ENCODE measurements at regions not wholly inside any gene's neighbourhood (a gene's known extent, or its start where the extent isn't known, plus 50 kb on each side); places are given as distances from the start of the nearest gene placed in this dataset.
"Not testable (repeated sequence)": the region's sequence is repeated elsewhere in the genome, so short reads cannot be mapped to it uniquely, and the experiment has no call there.

DNA sequence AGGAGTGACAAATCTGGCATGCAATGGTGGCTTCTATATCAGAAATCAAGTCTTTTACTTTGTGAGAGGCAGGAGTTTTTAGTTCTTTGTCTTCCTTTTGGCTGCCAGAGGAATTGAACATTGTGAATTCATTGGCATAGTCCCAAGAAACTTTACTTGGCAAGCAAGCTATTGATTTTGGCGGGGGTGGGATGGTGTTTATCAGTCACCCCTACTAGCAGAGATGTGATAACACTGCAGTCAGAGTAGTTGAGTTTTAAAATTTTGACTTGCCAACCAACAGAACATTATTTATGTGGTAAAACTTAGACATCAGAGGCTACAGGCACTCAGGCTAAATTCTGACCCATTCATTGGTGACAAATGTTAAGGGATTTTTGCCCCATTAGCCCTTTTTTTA is 129.2 kb downstream of the FAM72B start:
- not testable (repeated sequence) for DNase-seq

DNA sequence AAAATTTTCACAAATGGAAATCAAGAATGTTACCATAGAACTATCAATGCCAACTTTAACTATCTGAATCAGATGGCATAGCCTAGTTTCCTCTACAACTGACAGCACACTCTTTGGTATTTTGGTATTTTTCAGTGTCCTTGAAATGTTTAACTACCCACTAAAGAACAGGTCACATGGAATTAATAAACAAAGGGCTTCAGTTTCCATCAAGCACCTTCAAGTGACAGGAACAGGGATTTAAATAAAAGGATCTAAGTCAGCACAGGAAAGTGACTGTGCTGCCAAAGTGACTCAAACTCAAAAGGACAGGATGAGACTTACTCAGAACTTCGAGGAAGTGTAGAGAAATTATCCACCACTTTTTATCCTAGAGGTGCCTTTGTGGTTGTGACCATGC is 117.2 kb downstream of the FAM72B start:
- DNase-seq: not testable (repeated sequence)

DNA sequence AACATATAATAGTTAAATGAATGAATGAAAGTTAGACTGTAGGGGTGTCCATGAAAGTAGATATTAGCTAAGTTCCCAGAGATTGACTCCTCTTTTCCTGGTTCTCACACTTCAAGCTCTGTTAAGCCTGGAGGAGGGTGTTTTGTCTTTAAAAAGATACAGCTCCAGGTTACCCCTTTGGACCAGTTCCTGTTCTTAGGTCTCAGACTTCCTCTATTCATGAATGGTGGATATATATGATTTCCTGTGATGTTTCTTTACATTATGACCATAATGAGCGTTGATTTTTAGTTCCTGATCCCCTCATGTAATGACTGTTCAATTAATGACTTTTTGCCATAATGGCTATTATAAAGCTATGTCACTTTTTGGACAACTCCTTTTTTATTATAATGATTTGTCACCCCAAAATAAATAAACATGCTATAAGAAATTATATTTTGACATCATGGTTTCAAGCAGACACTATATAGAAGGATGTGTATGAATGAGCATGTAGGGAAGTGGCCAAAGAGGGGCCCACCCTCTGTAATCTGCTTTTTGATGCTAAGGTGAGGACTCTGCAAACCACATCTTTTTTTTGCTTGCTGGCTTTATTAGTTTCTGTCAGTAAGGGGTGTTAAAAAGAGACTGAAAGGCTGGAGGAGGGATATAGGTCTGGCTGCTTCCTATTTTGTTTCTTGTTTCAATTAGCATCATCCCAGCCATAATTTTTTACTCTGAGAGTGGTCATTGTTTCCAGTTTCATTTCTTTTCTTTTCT is 115.2 kb downstream of the FAM72B start:
- DNase-seq: not testable (repeated sequence)

DNA sequence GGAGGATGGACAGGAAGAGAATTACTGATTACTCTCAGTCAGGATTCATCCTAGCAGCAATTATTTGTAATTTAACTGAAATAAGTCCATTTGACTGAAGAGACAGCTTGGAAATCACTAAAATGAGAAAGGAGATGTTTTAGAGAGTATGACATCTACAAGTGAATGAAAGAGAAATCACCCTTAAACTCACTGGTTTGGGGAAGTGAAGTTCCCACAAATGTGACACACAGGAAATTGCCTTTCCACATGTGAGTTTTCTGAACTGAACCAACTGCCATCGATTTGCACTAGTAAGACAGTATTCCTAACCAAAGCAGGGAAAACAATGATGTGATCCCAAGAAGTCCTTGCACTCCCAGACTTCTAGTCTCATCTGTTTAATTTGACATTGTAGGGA is 110.3 kb downstream of the FAM72B start:
- not testable (repeated sequence) for DNase-seq

DNA sequence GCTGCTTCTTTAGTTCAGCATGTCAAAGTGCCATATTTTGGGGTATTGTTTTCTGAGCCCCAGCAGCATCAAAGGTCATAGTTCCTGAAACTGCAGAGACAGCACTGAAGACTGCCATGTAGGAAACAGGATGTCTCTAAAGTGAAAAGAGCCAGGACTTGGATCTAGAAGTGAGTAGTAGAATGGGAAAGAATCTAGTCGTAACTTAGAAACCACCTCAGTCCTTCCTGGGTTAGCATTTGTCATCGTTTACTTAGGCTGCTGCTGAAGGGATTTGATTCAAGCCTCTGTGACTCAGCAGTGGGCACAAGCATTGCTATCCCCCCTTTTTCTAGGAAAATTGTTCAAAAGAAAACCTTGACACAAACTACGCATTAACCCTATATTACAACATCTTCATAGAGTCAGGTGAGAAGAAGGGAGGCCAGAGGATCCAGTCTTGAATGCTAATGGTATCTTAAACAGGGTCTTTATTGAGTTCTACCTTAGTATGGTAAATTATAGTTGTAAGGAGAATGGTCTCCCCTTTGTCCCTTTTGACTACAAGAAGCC is 108.8 kb downstream of the FAM72B start:
- DNase-seq: not testable (repeated sequence)

DNA sequence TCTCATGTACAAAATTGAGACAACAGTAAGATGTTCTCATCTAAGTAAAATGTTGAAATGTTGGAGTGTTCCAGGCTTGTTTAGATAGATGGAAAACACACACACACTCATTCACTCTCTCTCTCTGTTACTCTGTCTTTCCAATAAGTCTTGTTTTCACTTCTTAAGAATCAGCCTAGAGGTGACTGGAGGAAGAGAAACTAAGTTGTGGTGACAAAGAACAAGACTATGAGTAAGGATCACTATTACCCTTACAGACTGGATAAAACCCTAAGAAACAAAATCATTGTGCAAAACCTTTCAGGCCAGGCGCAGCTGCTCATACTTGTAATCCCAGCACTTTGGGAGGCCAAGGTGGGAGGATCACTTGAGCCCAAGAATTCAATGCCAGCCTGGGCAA is 107.5 kb downstream of the FAM72B start:
- not testable (repeated sequence) for DNase-seq

DNA sequence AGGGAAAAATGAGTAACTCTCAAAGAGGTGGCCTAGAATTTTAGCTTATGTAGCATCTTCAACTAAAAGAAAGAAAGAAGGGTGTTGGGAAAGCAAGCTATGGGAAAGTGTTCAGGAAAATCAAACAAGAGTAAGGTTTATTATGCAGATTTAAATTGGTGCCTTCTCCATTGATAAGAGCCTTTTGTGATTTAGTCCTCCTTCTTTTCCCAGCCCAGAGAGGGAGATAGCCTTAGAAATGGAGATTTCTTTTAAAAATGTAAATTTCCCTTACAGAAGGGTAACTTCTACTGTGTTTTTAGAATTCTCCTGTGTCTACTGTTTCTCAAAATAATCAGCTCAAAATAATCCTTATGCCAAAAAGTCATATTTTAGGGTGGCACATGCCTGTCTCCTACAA is 104.5 kb downstream of the FAM72B start:
- DNase-seq: not testable (repeated sequence)

DNA sequence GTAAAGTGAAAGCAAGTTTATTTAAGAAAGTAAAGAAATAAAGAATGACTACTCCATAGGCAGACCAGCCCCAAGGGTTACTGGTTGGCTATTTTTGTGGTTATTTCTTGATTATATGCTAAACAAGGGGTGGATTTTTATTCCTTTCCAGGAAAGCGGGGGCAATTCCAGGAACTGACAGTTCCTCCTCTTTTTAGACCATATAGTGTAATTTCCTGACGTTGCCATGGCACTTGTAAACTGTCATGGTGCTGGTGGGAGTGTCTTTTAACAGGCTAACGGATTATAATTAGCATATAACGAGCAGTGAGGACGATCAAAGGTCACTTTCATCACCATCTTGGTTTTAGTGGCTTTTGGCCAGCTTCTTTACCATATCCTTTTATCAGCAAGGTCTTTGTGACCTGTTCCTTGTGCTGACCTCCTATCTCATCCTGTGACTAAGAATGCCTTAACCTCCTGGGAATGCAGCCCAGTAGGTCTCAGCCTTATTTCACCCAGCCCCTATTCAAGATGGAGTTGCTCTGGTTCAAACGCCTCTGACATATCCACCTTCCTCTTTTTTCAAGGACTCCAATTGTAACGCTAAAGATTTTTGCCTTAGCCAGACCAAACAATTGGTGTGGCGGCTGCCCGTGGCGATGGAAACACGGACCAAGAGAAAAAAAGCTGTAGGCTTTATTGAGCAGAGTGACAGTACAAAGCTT is 103.8 kb downstream of the FAM72B start:
- DNase-seq: not testable (repeated sequence)

DNA sequence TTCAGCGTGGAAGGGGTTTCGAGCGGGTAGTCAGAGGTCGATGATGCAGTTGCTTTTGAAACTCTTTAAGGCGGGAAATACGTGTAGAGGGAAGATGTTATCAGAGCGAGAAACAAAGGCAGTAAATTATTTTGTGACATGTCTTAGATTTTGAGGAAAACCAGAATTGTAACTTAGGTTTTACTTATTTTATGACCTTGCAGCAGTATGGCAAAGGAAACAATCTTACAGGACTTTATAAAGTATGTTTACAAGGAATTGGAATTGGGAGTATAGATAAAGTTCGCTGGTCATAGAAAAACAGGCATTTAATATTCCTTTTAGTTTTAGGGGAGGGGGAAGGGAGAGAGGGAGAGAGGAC is 103.3 kb downstream of the FAM72B start:
- DNase-seq: not testable (repeated sequence)

DNA sequence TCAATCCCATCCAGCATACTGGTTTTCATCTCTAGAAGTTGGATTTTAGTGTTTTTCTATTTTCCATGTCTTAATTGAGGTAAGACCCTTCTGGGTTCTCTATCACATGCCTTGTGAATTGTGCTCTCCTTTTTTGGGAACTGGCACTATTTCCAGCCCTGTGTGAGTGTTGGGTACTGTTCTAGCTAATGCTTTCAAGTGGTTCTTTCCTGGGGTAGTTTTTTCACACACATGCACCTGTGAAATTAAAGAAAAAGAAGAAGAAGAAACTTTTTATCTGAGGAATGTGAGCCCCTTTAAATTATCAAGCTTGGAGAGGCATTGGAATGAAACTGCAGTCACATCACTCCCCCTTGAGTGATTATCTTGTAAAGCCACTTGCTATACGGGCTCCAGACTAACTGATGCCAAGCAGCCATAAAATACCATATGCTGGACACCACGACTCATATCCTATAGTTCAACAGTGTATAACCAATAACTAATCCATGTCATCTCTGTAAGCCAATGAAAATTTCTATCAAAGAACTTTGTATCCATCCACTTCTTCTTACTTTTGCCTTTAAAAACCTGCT is 102.4 kb downstream of the FAM72B start:
- not testable (repeated sequence) for DNase-seq

DNA sequence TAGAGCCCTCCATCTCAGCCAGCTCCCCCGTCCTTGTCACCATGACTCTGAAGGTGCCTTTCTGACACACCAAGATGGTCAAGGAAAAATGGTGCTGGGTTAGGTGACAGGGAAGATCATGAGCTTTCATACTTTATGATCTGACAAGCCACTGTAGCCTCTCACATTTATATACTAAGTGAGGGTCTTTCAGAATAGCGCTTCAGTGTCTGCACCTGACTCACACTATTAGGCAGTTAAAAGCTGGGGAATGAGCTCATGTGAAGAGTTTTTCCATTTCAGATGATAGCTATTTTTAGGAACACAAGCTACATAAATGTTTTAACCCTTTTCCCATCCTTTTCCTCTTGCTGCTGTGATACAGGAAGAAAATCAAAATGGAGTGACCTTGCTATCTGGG is 101.1 kb downstream of the FAM72B start:
- DNase-seq: not testable (repeated sequence)

DNA sequence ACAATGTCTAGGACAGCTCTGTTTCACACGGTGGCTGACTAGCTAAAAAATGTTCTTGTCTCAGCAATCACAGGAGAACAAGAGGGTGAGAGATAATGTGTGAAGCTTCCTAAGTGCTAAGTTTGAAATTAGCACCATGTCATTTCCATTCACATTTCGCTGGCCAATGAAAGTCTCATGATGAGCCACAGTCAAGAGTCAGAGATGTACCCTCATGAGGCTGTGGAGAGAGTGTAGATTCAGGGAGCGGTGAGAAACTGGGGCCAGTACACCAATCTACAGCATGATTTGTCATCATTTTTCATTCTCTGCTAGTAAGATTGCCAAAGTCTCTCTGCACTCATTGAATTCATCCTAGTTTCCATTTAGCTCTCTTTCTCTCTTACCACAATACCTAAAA is 97.9 kb downstream of the FAM72B start:
- not testable (repeated sequence) for DNase-seq

DNA sequence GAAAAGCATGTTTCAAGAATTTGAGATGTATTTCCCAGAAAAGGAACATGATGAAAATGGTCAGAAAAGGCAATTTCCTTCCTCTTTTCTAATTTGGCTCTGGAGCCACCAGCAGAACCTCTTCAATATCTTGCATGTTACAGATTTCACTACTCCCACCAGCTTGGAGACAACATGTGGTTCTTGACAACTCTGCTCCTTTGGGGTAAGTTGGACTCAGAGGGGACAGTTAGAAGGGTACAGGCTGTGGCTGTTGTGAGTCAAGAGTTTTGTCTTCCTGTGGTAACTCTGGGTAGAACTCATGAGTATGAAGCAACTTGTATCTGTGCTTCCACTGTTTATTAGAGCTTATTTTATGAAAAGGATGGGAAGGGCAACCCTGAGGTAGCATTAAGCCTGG is 96.9 kb downstream of the FAM72B start:
- not testable (repeated sequence) for DNase-seq

DNA sequence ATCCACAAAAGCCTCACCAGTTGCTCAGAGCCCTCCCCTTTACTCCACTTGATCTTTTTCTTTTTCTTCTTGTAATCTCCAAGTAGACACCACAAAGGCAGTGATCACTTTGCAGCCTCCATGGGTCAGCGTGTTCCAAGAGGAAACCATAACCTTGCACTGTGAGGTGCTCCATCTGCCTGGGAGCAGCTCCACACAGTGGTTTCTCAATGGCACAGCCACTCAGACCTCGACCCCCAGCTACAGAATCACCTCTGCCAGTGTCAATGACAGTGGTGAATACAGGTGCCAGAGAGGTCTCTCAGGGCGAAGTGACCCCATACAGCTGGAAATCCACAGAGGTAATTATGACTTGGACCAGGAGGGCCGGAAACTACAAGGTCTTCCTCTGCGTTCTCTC is 95.6 kb downstream of the FAM72B start:
- not testable (repeated sequence) for DNase-seq

DNA sequence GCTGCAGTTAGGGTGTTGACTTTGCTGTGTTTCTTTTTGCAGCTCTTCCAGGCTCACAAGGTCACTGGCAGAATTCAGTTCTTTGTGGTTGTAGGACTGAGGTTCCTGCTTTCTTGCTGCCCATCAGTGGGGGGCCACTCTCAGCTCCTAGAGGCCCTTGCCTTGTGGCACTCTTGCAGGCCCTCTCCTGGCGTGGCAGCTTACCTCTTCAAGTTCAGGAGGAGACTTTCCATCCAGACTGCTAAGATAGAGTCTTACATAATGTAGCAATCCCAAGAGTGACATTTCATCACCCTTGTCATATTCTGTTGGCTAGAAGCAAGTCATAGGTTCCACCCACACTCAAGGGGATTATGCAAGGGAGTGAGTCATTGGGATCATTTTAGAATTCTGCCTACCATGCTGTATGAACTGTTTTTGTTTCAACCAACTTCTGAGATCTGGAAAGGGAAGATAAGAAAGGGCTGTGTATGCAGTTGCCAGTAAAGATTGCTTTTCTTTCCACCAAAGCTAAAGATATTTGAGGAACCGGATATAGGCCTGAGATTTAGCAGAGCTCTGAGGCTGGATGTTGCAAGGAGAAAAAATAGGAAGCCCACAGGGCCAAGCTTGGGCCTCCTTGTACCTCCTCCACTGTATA is 91.7 kb downstream of the FAM72B start:
- peak; percentile 43 for DNase-seq

DNA sequence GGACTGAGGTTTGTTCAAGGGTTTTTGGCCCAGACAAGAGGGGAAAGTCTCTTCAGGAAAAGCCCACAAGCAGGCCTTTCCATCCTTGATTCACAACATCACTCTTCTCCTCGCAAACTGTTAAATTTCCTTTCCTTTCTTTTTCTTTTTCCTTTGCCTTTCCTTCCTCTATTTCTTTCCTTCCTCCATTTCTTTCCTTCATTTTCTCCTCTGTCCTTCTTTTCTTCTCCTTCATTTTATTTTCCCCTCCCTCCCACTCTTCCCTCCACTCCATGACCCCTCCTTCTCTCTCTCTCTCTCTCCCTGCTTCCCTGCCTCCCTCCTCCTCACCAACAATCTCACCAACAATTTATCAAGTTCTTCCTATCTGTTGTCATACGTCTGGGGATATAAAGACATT is 89.1 kb downstream of the FAM72B start:
- not testable (repeated sequence) for DNase-seq

DNA sequence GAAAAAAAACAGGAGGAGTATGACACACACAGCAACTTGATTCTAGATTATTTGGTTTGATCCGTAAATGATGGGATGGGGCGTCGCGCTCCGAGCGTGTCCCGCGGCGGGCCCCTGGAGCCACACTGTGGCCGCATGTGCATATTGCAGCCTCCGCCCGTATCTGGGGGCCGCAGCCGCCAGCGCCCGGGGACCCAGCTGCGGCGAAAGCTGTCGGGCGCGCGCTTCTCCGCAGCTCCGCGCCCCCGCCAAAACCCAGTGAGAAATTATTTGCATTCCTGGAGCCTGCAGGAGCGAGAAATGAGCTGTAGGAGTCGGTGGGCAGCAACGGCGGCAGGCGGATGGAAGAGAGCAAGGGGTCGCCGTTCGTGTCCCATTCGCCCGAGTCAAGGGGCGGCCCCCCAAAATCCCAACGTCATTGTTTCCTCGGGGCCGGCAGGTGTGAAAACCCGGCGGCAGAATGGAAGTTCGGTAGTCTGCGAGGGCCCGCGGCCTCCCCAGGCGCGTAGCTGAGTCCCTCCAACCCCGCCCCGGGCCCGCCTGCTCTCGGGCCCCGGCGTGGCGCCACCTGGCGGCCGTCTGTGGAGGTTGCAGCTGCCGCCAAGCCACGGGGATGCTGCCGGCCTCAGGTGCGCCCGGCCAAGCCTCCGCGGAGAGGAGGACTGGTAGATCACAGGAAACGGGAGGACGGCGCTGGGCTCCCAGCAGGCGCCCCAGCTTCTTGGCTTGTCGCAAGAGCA is 86.8 kb downstream of the FAM72B start:
- DNase-seq: peak; percentile 55

DNA sequence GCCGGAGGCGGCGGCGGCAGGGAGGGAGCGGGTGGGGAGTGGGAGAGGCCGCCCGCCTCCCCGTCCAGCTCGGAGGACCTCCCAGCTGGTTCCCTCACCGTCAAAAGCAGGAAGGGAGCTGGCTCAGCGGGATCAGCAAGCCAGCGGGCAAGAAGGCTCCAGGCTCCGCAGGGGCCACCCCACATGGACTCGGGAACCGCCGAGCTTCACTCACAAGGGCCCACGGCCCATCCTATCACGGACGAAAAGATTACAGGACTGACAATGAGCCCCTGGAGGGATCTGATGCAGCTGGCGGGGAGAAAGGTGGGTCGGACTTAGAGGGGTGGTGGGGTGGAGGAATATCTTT is 86.3 kb downstream of the FAM72B start:
- DNase-seq: not testable (repeated sequence)

DNA sequence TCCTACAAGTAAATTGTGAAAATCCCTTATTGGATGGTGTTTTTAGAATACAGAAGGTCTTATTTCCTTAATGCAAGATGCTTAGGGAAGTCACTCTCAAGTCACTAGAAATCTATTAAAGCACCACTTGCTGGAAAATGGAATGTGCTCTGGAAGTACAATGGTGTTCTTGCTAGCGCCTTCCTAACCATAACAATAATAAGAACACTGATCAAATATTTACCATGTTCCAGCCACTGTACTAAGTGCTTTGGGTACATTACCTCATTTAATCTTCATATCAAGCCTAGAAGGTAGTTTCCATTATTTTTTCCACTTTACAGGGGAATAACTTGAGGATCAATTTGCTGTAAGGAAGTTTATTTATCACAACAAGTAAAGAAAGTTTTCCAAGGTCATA is 75.1 kb downstream of the FAM72B start:
- not testable (repeated sequence) for DNase-seq

DNA sequence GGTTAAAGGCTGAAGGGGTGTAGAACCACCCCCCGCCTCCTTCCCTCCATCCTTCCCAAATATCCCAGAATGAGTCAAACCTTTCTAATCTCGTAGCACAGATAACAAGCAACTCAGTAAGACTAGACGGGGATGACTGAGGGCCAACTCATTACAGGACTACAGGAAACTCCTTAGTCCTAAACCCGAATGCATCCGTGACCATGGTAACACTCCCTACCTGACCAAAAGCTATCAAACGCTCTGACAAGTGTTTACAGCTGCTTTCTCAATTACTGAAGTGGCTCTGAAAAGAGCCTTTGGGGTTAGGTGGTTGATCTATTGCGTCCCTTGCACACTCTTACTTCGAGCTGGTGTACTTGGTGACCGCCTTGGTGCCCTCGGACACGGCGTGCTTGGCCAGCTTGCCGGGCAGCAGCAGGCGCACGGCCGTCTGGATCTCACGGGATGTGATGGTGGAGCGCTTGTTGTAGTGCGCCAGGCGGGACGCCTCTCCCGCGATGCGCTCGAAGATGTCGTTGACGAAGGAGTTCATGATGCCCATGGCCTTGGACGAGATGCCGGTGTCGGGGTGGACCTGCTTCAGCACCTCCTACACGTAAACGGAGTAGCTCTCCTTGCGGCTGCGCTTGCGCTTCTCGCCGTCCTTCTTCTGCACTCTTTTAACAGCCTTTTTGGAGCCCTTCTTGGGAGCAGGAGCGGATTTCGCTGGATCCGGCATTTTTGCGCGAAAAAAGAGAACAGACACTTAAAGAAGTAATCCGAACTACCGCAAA is 67.4 kb downstream of the FAM72B start:
- not testable (repeated sequence) for DNase-seq

DNA sequence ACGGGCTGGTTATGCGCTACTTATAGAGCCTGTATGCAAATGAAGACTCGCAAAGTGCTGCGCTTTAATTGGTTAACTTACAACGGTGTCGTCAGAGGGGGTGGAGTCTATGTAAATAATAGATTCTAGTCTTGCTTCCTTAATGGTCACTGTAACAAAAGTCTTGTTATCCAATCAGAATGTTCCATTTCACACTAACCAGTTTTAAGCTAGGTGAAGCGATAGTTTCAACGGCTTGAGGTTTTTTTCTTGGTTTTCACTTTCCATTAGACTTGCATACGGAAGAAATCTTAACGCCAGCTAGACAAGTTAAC is 66.9 kb downstream of the FAM72B start:
- not testable (repeated sequence) for DNase-seq

All from NCI-H226 (cell line).